Sigmoid colon (tissue), 4 donors: ENCODE measurements at regions not wholly inside any gene's neighbourhood (a gene's known extent, or its start where the extent isn't known, plus 50 kb on each side); places are given as distances from the start of the nearest gene placed in this dataset.

Experiments
- EP300 ChIP-seq, 4 donors: sonication (generic); formaldehyde crosslinking; IDR thresholded peaks; one replicate each; pipeline ENCODE4 v1.6.1; 2017; ENCODE audit warnings: antibody characterized with exemption in 4 of 4
- POLR2AphosphoS5 ChIP-seq, 4 donors: sonication (generic); formaldehyde crosslinking; IDR thresholded peaks; one replicate each; pipeline ENCODE4 v1.6.1; 2017; ENCODE audit warnings: antibody characterized with exemption in 4 of 4

DNA sequence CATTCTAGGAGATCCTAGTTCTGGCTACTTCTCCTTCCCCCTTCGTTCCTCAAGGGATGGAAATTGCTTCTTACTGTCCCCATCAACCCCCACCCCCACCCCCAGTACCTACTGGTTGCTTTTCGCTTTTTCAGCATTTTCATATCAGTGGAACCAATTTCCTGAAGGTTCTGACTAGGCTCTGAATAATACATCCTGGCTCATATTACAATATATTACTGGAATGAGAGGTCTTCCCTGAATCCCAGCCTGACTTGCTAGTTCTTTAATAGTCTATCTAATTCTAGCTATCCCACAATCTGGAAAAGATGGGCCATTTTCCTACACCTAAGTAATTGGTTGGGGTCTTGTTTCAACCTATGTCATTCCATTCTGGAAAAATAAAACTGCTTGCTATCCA is 207.4 kb downstream of the COG6 start:
- TF ChIP-seq POLR2AphosphoS5 (IDR thresholded peaks at IDR 0.05) = no peak
- TF ChIP-seq EP300 (IDR thresholded peaks at IDR 0.05) = no peak
